Hippocampal formation (tissue), 2 donors: ENCODE measurements at regions not wholly inside any gene's neighbourhood (a gene's known extent, or its start where the extent isn't known, plus 50 kb on each side); places are given as distances from the start of the nearest gene placed in this dataset.
"Not testable (repeated sequence)": the region's sequence is repeated elsewhere in the genome, so short reads cannot be mapped to it uniquely, and the experiment has no call there.

Source experiments
- DNase-seq, 2 donors: peaks; one replicate each; lab custom pipeline; 2025; lab: John Stamatoyannopoulos, UW

- no peak for DNase-seq
These were observed 50.4 kb upstream of the RNF32 start for GRCh38 chr7:156590212-156590611.

GRCh38 chr7:156589808-156590207 lies 50.8 kb upstream of the RNF32 start:
- DNase-seq = no peak

GRCh38 chr7:156585926-156586325 lies 54.6 kb upstream of the RNF32 start:
- DNase-seq = no peak

GRCh38 chr7:156585025-156585648 lies 55.4 kb upstream of the RNF32 start:
- DNase-seq = no peak

- DNase-seq = no peak
These were observed 57.9 kb upstream of the RNF32 start for GRCh38 chr7:156582591-156583123.

GRCh38 chr7:156580036-156580435 lies 60.5 kb upstream of the RNF32 start:
- DNase-seq = no peak

- DNase-seq = peak in 1 of 2 donors; percentile 33
These were observed 61.0 kb upstream of the RNF32 start for GRCh38 chr7:156579566-156579965.

- DNase-seq = peak; percentile 76 to 80
These were observed 61.6 kb upstream of the RNF32 start for GRCh38 chr7:156578978-156579430.

GRCh38 chr7:156578578-156578940 lies 62.0 kb upstream of the RNF32 start:
- peak in 1 of 2 donors; percentile 45 for DNase-seq

GRCh38 chr7:156577645-156578577 lies 62.7 kb upstream of the RNF32 start:
- peak; percentile 45 to 51 for DNase-seq

- DNase-seq = no peak
These were observed 64.1 kb upstream of the RNF32 start for GRCh38 chr7:156576216-156577058.

- DNase-seq = no peak
These were observed 72.3 kb upstream of the RNF32 start for GRCh38 chr7:156568258-156568657.

GRCh38 chr7:156566812-156567549 lies 73.6 kb upstream of the RNF32 start:
- DNase-seq = no peak

- DNase-seq = not testable (repeated sequence)
These were observed 75.6 kb upstream of the RNF32 start for GRCh38 chr7:156565002-156565401.

- DNase-seq = no peak
These were observed 79.9 kb upstream of the RNF32 start for GRCh38 chr7:156560696-156561095.

- no peak for DNase-seq
These were observed 80.5 kb upstream of the RNF32 start for GRCh38 chr7:156560075-156560474.

GRCh38 chr7:156559001-156559400 lies 81.6 kb upstream of the RNF32 start:
- no peak for DNase-seq

- no peak for DNase-seq
These were observed 82.4 kb upstream of the RNF32 start for GRCh38 chr7:156558198-156558597.

GRCh38 chr7:156556083-156556482 lies 84.5 kb upstream of the RNF32 start:
- DNase-seq = no peak

- no peak for DNase-seq
These were observed 86.1 kb upstream of the RNF32 start for GRCh38 chr7:156554488-156554887.

- no peak for DNase-seq
These were observed 90.9 kb upstream of the RNF32 start for GRCh38 chr7:156549636-156550035.
